ENCODE measurements at regions not wholly inside any gene's neighbourhood (a gene's known extent, or its start where the extent isn't known, plus 50 kb on each side); places are given as distances from the start of the nearest gene placed in this dataset.

DNA sequence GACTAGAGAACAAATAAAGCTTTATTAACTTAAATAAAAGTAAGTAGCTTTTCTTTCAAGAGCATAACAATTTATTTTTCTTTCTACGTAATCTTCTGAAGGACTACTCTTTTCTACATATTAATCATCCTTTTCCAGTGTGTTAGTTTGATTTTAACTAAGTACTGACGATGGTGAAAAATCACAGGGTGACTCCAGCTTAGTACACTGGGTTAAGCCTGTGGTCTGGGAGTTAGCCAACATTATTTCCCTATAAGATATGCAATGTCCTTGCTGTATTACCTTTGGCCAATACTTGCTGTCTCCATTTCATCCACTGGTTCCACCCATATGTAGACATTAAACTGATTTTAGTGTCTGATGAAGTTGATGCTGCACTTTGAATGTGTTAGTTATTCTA lies 508.6 kb upstream of the SUCLG2 start:
- DNase-seq (ENCODE audit: low read depth in 2 of 2) = no peak

DNA sequence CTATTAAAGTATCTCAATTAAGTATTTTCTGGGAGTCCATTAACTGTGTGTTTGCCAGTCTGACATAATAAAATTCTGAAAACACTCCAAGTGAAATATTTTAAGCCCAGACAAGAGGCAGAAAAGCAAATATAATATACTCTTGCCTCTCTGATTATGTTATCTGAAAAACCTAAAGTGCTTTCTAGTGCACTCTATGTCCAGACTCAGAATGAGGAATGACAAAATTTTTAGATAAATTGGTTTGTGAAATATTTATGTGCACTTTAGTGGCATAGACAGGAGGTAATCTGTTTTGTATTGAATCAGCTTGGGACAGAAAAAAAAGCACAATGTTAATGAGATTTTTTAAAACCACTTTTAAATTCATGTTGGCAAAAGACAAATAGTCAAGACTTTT lies 508.2 kb upstream of the SUCLG2 start:
- no peak for DNase-seq (ENCODE audit: low read depth in 2 of 2)

DNA sequence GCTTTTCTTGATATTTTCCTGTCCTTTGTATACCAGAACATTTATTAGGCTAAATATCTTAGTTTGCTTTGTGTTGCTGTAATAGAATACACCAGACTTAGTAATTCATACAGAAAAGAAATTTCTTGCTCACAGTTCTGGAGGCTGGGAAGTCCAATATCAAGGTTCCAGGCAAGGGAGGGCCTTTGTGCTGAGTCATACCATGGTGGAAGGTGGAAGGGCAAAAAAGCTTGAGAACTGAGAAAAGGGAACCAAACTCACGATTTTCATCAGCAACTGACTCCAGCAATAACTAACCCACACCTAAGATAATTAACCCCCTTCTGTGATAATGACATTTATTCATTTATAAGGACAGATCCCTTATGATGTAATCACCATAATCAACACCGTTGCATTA lies 496.9 kb upstream of the SUCLG2 start:
- DNase-seq (ENCODE audit: low read depth in 2 of 2) = no peak

- DNase-seq (ENCODE audit: low read depth in 2 of 2) = no peak
Observed at GRCh38 chr3:68148447-68148846, 494.0 kb upstream of the SUCLG2 start.

DNA sequence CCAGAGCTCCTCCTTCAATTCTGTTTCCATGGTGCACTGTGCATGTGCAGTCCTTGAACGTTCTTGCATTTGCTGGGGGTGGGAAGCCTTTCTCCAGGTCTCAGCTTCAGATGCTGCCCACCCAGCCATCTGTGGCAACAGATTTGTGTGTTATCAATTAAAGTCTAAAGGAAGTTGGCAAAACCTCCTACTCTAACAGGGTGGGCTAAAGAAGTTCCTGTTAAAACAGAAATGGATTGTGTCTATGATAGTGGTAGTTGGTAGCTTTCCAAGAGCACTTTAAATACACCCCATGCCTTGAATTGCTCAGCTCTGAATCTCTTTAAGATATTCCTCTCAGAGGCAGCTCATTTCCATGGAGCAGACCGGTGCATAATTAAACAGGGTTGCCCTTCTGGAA lies 488.0 kb upstream of the SUCLG2 start:
- DNase-seq (ENCODE audit: low read depth in 2 of 2) = no peak

DNA sequence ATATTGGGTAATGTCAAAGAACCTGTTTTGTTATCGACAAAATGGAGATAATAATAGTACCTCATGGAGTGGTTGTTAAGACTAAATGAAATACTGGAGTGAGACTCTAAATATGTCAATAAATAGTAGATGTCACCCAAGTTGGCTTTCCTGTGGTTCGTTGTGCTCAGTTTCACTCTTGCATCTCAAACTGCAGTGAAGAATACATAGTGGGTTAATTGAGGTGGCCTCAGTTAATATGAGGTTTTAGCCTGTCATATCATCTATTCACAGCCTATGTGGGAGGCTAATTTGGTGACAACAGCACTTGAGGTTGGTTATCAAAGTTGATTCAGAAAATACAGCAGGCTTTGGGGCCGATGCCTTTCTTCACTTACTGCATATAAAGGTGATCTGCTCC lies 485.5 kb upstream of the SUCLG2 start:
- DNase-seq (ENCODE audit: low read depth in 2 of 2) = no peak

DNA sequence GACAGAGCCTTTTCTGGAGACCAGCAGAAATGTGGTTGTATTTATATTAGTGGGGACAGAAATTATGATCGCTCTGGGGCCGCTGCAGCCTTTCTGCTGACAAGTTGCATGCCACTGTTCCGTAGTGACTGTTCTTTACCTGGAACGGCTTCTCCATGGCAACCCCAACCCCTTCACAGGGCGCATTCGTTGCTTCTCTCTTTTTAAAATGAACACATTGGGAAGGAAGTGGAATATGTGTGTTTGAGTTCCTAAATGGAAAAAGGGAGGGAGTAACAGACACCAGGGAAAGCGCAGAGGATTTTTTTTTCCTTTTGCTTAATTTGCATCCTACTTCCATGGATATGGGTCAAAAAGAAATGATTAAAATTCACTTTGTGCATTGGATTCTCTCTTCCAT lies 482.0 kb upstream of the SUCLG2 start:
- DNase-seq (ENCODE audit: low read depth in 2 of 2) = no peak

- DNase-seq (ENCODE audit: low read depth in 2 of 2) = no peak
Observed at GRCh38 chr3:68135067-68135466, 480.7 kb upstream of the SUCLG2 start.

GRCh38 chr3:68129065-68129464 lies 474.7 kb upstream of the SUCLG2 start:
- DNase-seq (ENCODE audit: low read depth in 2 of 2) = no peak

DNA sequence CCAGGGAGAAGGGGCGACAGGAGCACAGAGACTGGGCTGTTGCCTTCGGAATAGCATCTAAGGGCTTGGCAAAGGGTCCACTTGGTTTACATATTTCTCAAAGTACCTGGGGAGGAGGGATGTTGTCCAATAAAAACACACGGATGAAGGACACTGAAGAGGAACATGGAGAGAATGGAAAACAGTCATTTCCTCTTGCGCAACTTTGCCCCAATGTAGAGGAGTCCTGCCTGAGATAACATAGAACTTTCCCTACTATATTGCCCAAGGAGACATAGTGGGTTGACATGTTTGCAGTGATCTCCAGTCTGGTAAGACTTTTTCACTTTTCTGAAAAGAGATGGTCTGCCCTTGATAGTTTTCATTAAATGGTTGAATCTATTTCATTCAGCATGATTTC lies 468.8 kb upstream of the SUCLG2 start:
- no peak for DNase-seq (ENCODE audit: low read depth in 2 of 2)

- no peak for DNase-seq (ENCODE audit: low read depth in 2 of 2)
Observed at GRCh38 chr3:68121287-68121686, 466.9 kb upstream of the SUCLG2 start.

GRCh38 chr3:68116580-68116979 lies 462.2 kb upstream of the SUCLG2 start:
- no peak for DNase-seq (ENCODE audit: low read depth in 2 of 2)

DNA sequence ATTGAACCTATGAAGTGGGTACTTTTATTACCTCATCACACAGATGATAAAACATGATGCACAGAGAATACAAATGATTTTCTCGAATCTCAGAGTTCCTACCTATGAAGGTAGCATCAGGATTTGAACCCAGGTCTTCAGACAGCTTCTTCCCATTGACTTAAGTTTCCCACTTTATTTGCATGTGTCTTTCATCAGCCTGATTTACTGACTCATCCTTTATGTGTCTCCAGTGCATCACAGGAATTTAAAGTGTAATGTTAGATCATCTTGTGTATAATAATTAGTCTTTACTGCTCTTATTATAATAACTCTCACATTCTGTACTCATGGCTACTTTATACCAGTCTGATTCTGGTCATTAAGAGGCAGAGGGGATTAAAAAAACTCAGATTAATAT lies 449.4 kb upstream of the SUCLG2 start:
- no peak for DNase-seq (ENCODE audit: low read depth in 2 of 2)

DNA sequence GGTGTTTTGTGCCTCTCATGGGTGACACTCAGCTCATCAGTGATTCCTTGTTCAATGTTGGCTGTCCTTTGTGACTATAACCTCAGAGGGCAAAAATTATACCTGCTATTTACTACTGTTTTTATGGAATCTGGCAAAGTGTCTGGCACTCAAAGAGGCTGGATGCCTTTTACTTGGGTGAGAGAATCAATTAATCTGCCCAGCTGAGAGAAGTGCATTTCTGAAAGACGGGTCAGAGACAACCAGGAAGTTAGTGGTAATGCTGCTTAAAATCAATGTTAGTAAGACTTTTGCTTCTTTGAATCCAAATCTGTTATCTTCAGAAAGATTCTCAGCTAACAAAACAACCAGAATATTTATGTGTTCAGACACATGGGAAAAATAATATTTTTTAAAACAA lies 436.2 kb upstream of the SUCLG2 start:
- DNase-seq (ENCODE audit: low read depth in 2 of 2) = no peak

DNA sequence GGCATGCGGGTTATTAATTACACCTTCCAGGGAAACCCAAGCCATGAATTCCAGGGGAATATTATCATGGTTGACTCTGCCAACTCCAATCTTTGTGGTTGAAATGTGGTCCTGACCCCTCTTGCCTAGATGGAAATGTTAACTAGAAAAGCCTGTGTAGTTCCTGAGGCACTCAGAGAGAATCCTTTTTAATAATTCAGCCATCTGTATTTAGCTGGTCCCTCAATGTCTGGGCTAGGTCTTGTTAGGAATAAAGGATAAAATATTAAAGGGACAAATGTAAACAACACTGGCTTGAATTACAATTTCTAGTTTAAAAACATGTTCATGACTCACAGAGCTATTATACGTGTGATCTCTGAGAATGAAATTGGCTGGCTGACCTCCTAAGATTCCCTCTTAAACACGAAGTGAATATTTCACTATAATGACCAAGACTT lies 435.2 kb upstream of the SUCLG2 start:
- no peak for DNase-seq (ENCODE audit: low read depth in 2 of 2)

DNA sequence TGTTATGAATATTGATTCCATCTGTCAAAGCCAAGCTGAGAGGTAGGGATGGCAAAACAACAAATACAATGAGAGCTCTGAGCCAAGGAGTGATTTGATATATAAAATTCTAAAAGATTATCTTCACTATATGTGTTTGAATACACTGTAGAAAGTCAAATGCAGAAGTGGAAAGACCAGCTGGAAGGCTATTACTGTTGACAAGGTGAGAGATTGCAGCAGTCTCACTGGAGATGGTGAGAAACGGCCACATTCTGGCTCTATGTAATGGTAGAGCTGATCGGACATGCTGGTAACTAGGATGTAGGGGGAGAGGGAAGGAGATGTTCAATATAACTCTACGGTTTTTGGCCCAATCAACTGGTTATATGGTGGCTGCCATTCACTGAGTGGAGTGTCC lies 434.2 kb upstream of the SUCLG2 start:
- no peak for DNase-seq (ENCODE audit: low read depth in 2 of 2)

DNA sequence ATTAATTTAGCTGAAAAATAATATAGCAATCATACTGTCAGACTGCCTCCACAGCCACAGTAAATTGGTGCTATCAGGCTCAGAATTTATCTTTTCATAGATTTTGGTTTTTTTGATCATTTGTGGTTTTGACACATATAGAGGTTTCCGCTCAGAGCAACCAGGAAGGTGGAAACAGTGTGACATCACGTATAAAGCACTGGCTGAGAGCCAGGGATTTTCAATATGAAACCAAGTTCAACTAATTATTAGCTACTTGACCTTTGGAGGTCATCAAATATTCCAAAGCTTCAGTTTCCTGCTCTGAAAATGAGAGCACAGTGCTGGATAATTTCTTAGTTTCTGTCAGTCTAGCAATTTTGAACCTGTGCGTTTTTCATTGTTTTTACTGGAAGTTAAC lies 433.8 kb upstream of the SUCLG2 start:
- peak in 1 of 2 donors; percentile 11 for DNase-seq (ENCODE audit: low read depth in 2 of 2)

- DNase-seq (ENCODE audit: low read depth in 2 of 2) = no peak
Observed at GRCh38 chr3:68072062-68072461, 417.6 kb upstream of the SUCLG2 start.

GRCh38 chr3:68070186-68070585 lies 415.8 kb upstream of the SUCLG2 start:
- no peak for DNase-seq (ENCODE audit: low read depth in 2 of 2)

DNA sequence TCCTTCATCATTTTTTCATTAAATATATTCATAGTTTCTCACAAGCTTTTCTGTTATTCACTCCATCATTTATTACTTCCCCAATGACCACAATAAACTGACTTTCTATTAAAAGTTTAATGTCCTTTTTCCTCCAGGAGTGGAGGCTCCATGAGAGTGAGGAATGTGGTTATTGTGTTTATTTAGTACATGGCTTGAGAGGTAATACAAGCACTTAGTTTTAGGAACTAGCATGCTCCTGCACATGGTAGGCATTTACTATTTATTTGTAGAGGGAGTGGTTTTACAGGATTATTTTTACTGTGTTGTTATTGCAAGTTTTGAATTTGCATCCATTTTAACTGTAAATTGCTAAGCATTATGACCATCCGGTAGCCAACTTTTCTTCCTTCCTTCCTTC lies 412.9 kb upstream of the SUCLG2 start:
- DNase-seq (ENCODE audit: low read depth in 2 of 2) = no peak

DNA sequence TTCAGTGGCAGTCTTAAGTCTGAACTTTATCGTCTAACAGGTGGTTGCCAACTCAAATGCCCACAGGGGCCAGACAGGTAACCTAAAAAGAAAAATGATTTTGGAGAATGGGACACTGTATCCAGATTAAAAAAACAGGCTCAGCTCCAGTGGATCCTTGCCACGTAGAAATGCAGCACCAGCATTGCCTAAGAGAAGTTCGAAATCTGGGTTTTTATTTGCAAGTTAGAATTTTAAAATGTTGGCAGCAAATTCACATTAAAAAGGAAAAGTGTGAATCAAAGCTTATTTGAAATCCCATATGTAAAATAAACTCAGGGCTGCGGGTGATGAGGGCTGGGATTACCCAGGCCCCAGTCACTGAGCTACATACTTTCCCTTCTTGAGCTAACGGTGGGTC lies 408.5 kb upstream of the SUCLG2 start:
- no peak for DNase-seq (ENCODE audit: low read depth in 2 of 2)

GRCh38 chr3:68060910-68061309 lies 406.5 kb upstream of the SUCLG2 start:
- no peak for DNase-seq (ENCODE audit: low read depth in 2 of 2)

GRCh38 chr3:68060191-68060590 lies 405.8 kb upstream of the SUCLG2 start:
- no peak for DNase-seq (ENCODE audit: low read depth in 2 of 2)

DNA sequence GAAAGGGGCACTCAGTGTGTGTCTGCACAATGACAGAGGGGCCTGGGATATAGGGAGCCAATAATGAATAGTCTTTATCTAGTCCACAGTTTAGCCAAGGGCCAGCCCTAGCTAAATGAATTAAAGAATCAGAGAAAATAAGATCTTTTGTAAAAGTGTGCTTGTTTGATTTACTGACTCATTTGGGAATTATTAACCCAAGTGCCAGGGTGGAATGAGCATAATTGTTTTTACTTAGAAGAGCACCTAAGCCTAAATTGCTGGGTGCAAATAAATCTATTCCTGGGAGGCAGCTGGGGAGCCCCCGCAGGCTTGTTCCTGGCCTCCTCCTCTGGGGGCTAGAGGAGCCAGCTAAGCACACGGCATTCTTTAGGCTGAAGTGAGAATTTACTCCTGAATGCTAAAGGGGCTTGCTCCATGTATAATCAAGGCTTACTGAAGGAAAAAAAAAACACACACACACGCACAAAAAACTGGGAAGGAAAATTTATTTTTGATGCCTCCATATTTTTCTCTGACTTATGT lies 405.3 kb upstream of the SUCLG2 start:
- no peak for DNase-seq (ENCODE audit: low read depth in 2 of 2)
